Activated naive CD4-positive, alpha-beta T cell treated with anti-CD3 and anti-CD28 coated beads, Interleukin-2, amount 50 U/mL, for 16 hours (primary cell): ENCODE measurements at regions not wholly inside any gene's neighbourhood (a gene's known extent, or its start where the extent isn't known, plus 50 kb on each side); places are given as distances from the start of the nearest gene placed in this dataset.

Experiments used
- DNase-seq: peaks from one replicate; pipeline ENCODE4 v3.0.0-alpha.2; 2020

- DNase-seq: no peak
Measured at GRCh38 chr21:29443411-29444010, 144.8 kb downstream of the BACH1 start.

- no peak for DNase-seq
Measured at GRCh38 chr21:29448766-29449165, 150.0 kb downstream of the BACH1 start.

GRCh38 chr21:29449306-29449950 is 150.7 kb downstream of the BACH1 start:
- DNase-seq: no peak

- DNase-seq: no peak
Measured at GRCh38 chr21:29450058-29450457, 151.3 kb downstream of the BACH1 start.

- DNase-seq: no peak
Measured at GRCh38 chr21:29453511-29453910, 154.8 kb downstream of the BACH1 start.

GRCh38 chr21:29454179-29454578 is 155.5 kb downstream of the BACH1 start:
- DNase-seq: no peak

- DNase-seq: no peak
Measured at GRCh38 chr21:29462479-29462878, 163.8 kb downstream of the BACH1 start.

- DNase-seq: no peak
Measured at GRCh38 chr21:29465546-29465945, 166.8 kb downstream of the BACH1 start.

- no peak for DNase-seq
Measured at GRCh38 chr21:29466532-29466931, 167.8 kb downstream of the BACH1 start.

- DNase-seq: no peak
Measured at GRCh38 chr21:29470397-29470796, 171.7 kb downstream of the BACH1 start.

- DNase-seq: no peak
Measured at GRCh38 chr21:29473808-29474207, 175.1 kb downstream of the BACH1 start.

- DNase-seq: no peak
Measured at GRCh38 chr21:29475329-29475728, 176.6 kb downstream of the BACH1 start.

- no peak for DNase-seq
Measured at GRCh38 chr21:29477347-29477746, 178.6 kb downstream of the BACH1 start.

GRCh38 chr21:29477941-29478340 is 179.2 kb downstream of the BACH1 start:
- no peak for DNase-seq

- DNase-seq: no peak
Measured at GRCh38 chr21:29481081-29481480, 182.4 kb downstream of the BACH1 start.

- no peak for DNase-seq
Measured at GRCh38 chr21:29481641-29482040, 182.9 kb downstream of the BACH1 start.

GRCh38 chr21:29486306-29486807 is 187.6 kb downstream of the BACH1 start:
- DNase-seq: no peak
